ENCODE measurements at regions not wholly inside any gene's neighbourhood (a gene's known extent, or its start where the extent isn't known, plus 50 kb on each side); places are given as distances from the start of the nearest gene placed in this dataset.

DNA sequence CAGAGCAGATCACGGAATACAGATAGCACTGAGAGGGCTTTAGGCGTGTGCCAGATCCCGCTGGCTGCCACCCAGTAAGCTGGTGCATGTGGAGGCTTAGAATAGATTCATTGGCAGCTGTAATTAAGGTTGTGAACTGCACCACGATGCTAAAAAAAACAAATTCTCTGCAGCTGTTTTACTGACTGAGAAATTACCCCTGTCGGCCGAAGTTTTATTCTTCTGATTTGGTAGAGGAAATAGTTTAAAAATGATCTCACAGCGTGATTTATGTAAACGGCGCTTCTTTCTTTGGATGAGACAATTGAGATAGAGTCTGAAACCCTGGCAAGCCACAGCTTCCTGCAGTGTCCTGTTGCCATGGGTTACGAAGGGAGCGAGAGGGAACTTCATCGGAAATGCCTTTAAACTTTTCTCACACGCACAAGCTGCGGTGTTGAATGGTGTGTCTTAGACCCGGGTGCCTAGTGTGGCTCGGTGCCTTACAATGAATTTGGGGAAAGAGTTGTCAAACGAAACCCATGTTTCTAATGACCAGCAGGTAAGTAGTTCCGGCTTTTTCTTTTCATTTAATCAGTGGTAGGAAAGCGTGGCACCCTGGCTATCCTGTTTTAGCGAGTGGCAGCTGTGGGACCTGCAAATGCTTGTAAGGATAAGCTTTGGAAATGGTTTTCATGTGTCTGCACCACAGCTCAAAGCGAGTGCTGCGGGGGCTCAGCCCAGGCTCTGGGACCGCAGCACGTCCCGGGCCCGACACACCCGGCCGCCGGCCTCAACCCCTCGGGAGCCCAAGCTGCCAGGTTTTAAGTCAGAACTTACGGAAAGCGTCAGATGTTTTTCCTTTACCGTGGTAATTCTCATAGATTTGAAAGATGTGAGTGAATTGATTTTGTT is 71.7 kb upstream of the HGFAC start:
- DNase-seq (peak in 2 of 3 donors; percentile 19 to 62), ATAC-seq (ENCODE audit: low read depth in 2 of 2) (peak; percentile 22 to 47)
- peak overlapping the region; percentile 29 to 78 (median 46) for H3K4me3 Mint-ChIP-seq
- H3K36me3 ChIP-seq (ENCODE audit: control insufficient read depth, insufficient read depth, low read length): no peaks in the 10 kb centered on the region
- H3K27me3 ChIP-seq (ENCODE audit: control insufficient read depth, insufficient read depth, low read length): no peaks in the 10 kb centered on the region
- no peak overlapping the region for H3K27ac ChIP-seq (ENCODE audit: insufficient read depth, low read length, poor library complexity, severe bottlenecking)
- no peaks in the 10 kb centered on the region for H3K9me3 Mint-ChIP-seq
- H3K4me1 ChIP-seq (ENCODE audit: control insufficient read depth, insufficient read depth, low read length, poor library complexity, severe bottlenecking): peaks cover 20% of the 10 kb centered on the region
- H3K9me3 ChIP-seq (ENCODE audit: control insufficient read depth in 2 of 2, low read length in 2 of 2): no peaks in the 10 kb centered on the region
- no peaks in the 10 kb centered on the region for H3K36me3 Mint-ChIP-seq
- peaks cover 7% of the 10 kb centered on the region for H3K27me3 Mint-ChIP-seq
- H3K4me1 Mint-ChIP-seq: peaks cover 5 to 75% (median 16%) of the 10 kb centered on the region in 4 donors
- peak overlapping the region in 2 of 3 donors; percentile 41 to 79 for H3K27ac Mint-ChIP-seq
- H3K4me3 ChIP-seq (ENCODE audit: low read depth, low read length): peak overlapping the region; percentile 54

DNA sequence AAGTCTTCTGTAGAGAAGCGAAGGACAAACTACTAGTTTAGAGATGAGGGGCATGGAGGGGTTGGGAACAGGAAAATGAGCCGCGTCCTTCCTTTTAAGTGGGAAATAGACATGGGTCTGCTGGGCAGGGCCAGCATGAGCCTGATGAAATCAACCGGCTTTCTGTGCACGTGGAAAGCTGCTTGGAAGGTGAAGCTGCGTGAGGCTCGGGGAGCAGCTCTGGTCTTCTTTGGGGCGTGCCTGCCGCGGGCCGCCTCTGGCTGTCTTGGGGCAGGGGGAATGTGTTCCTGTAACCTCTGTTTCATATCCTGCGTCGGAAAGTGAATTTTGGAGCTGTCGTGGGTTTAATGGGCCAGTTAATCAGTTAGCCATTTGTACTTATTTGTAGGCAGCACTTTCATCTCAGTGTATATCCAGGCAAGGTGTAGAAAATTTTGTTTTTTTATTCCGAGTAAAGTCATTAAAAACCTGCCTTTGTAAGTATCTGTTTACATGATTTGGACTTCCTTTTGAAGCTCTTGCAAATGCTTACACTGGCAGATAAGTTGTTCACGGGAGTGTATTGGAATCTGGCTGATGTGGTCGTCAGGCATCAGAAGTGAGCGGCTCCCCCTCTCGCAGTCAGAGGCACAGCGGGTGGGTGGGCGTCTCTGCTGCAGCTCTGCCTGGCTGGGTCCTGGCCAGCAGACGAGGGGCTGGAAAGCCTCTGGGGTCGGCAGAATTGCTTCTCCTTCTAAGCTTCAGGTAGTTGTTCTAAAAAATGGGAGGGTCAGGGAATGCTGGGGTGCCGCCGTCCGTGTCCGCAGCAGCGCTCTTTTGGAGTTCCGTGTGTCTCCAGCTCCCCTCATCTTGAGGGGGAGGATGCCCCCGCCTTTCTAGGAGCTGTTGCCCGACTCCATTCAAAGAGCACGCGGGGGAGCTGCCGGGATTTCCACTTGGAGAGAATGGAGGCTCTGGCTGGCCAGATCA is 70.5 kb upstream of the HGFAC start:
- Histone ChIP-seq H3K4me3 (ENCODE audit: low read depth, low read length) (no peak overlapping the region), H3K36me3 (ENCODE audit: control insufficient read depth, insufficient read depth, low read length) (no peaks in the 10 kb centered on the region), H3K27ac (ENCODE audit: insufficient read depth, low read length, poor library complexity, severe bottlenecking) (no peak overlapping the region), H3K9me3 (ENCODE audit: control insufficient read depth in 2 of 2, low read length in 2 of 2) (no peaks in the 10 kb centered on the region), H3K4me1 (ENCODE audit: control insufficient read depth, insufficient read depth, low read length, poor library complexity, severe bottlenecking) (peaks cover 20% of the 10 kb centered on the region), H3K27me3 (ENCODE audit: control insufficient read depth, insufficient read depth, low read length) (no peaks in the 10 kb centered on the region)
- Mint-ChIP-seq H3K36me3 (no peaks in the 10 kb centered on the region), H3K9me3 (no peaks in the 10 kb centered on the region), H3K4me3 (no peak overlapping the region), H3K27ac (no peak overlapping the region), H3K27me3 (peaks cover 7% of the 10 kb centered on the region), H3K4me1 (peaks cover 5 to 67% (median 16%) of the 10 kb centered on the region in 4 donors)
- ATAC-seq (ENCODE audit: low read depth in 2 of 2): no peak
- DNase-seq: no peak

DNA sequence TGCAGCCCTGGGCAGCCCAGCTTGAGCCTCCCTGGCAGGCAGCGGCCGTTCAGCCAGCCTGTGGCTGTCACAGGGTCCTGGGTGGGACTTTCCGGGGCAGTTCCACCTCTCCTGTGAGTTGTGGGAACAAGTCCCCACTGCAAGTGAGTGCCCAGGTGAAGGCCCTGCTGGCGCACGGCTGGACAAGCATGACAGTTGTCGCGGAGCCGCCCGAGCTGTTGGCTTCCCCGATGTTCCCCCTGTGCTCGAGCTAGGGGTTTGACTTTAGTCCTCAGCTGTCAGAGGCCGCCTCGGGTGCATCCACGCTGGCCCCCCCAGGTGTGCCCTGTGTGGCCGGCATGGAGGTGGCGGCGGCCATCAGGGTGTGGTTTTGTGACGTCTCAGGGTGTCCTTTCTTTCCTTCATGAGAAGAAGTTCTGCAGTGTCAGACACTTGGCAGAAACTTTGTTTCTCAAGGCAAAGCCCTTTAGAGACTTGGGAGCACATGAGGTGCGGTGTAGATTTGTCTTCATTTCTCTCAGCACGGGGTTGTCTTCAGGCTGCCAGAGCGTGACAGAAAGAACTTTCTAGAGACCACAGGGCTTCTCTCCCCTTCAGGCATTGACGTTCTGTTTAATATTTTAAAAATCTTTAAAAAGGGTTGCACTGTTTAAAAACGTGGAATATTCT is 69.4 kb upstream of the HGFAC start:
- H3K4me3 ChIP-seq (ENCODE audit: low read depth, low read length): no peak overlapping the region
- H3K4me1 ChIP-seq (ENCODE audit: control insufficient read depth, insufficient read depth, low read length, poor library complexity, severe bottlenecking): peaks cover 20% of the 10 kb centered on the region
- DNase-seq (no peak), ATAC-seq (ENCODE audit: low read depth in 2 of 2) (no peak)
- Mint-ChIP-seq H3K36me3 (peaks cover under 1% of the 10 kb centered on the region), H3K27ac (peak overlapping the region in 2 of 3 donors; percentile 40 to 44), H3K4me1 (peaks cover 5 to 61% (median 16%) of the 10 kb centered on the region in 4 donors), H3K9me3 (no peaks in the 10 kb centered on the region), H3K4me3 (peak overlapping the region in 2 of 4 donors; percentile 32 to 48), H3K27me3 (peaks cover 7% of the 10 kb centered on the region)
- H3K36me3 ChIP-seq (ENCODE audit: control insufficient read depth, insufficient read depth, low read length): no peaks in the 10 kb centered on the region
- H3K27me3 ChIP-seq (ENCODE audit: control insufficient read depth, insufficient read depth, low read length): no peaks in the 10 kb centered on the region
- no peak overlapping the region for H3K27ac ChIP-seq (ENCODE audit: insufficient read depth, low read length, poor library complexity, severe bottlenecking)
- no peaks in the 10 kb centered on the region for H3K9me3 ChIP-seq (ENCODE audit: control insufficient read depth in 2 of 2, low read length in 2 of 2)

- Histone ChIP-seq H3K36me3 (ENCODE audit: control insufficient read depth, insufficient read depth, low read length) (no peaks in the 10 kb centered on the region), H3K9me3 (ENCODE audit: control insufficient read depth in 2 of 2, low read length in 2 of 2) (no peaks in the 10 kb centered on the region), H3K27me3 (ENCODE audit: control insufficient read depth, insufficient read depth, low read length) (no peaks in the 10 kb centered on the region), H3K4me3 (ENCODE audit: low read depth, low read length) (no peak overlapping the region), H3K27ac (ENCODE audit: insufficient read depth, low read length, poor library complexity, severe bottlenecking) (no peak overlapping the region), H3K4me1 (ENCODE audit: control insufficient read depth, insufficient read depth, low read length, poor library complexity, severe bottlenecking) (peaks cover 20% of the 10 kb centered on the region)
- Mint-ChIP-seq H3K4me3 (peak overlapping the region in 2 of 4 donors; percentile 32 to 48), H3K27ac (peak overlapping the region in 2 of 3 donors; percentile 40 to 44), H3K4me1 (peaks cover 5 to 55% (median 15%) of the 10 kb centered on the region in 4 donors), H3K36me3 (peaks cover 6% of the 10 kb centered on the region), H3K9me3 (peaks cover 0 to 2% (median 0%) of the 10 kb centered on the region in 7 donors), H3K27me3 (peaks cover 7% of the 10 kb centered on the region)
- ATAC-seq (ENCODE audit: low read depth in 2 of 2): peak; percentile 52 to 59
- DNase-seq: no peak
Measured at GRCh38 chr4:3372933-3373465, 68.8 kb upstream of the HGFAC start.

- H3K4me1 Mint-ChIP-seq: peaks cover 5 to 50% (median 14%) of the 10 kb centered on the region in 4 donors
- no peak overlapping the region for H3K4me3 Mint-ChIP-seq
- DNase-seq (no peak), ATAC-seq (ENCODE audit: low read depth in 2 of 2) (no peak)
- H3K36me3 ChIP-seq (ENCODE audit: control insufficient read depth, insufficient read depth, low read length): no peaks in the 10 kb centered on the region
- H3K36me3 Mint-ChIP-seq: peaks cover 11% of the 10 kb centered on the region
- no peak overlapping the region for H3K4me3 ChIP-seq (ENCODE audit: low read depth, low read length)
- H3K27me3 ChIP-seq (ENCODE audit: control insufficient read depth, insufficient read depth, low read length): no peaks in the 10 kb centered on the region
- H3K27ac Mint-ChIP-seq: no peak overlapping the region
- H3K9me3 Mint-ChIP-seq: peaks cover 0 to 4% (median 0%) of the 10 kb centered on the region in 7 donors
- no peak overlapping the region for H3K27ac ChIP-seq (ENCODE audit: insufficient read depth, low read length, poor library complexity, severe bottlenecking)
- H3K4me1 ChIP-seq (ENCODE audit: control insufficient read depth, insufficient read depth, low read length, poor library complexity, severe bottlenecking): peaks cover 20% of the 10 kb centered on the region
- no peaks in the 10 kb centered on the region for H3K9me3 ChIP-seq (ENCODE audit: control insufficient read depth in 2 of 2, low read length in 2 of 2)
- H3K27me3 Mint-ChIP-seq: peaks cover 7% of the 10 kb centered on the region
Measured at GRCh38 chr4:3373468-3373867, 68.3 kb upstream of the HGFAC start.

- no peaks in the 10 kb centered on the region for H3K9me3 ChIP-seq (ENCODE audit: control insufficient read depth in 2 of 2, low read length in 2 of 2)
- peaks cover 7% of the 10 kb centered on the region for H3K27me3 Mint-ChIP-seq
- no peaks in the 10 kb centered on the region for H3K27me3 ChIP-seq (ENCODE audit: control insufficient read depth, insufficient read depth, low read length)
- H3K4me1 Mint-ChIP-seq: peaks cover 5 to 44% (median 14%) of the 10 kb centered on the region in 4 donors
- H3K4me3 Mint-ChIP-seq: no peak overlapping the region
- H3K27ac Mint-ChIP-seq: no peak overlapping the region
- peaks cover 0 to 7% (median 4%) of the 10 kb centered on the region in 7 donors for H3K9me3 Mint-ChIP-seq
- H3K36me3 Mint-ChIP-seq: peaks cover 16% of the 10 kb centered on the region
- no peaks in the 10 kb centered on the region for H3K36me3 ChIP-seq (ENCODE audit: control insufficient read depth, insufficient read depth, low read length)
- DNase-seq (no peak), ATAC-seq (ENCODE audit: low read depth in 2 of 2) (no peak)
- H3K27ac ChIP-seq (ENCODE audit: insufficient read depth, low read length, poor library complexity, severe bottlenecking): no peak overlapping the region
- peaks cover 14% of the 10 kb centered on the region for H3K4me1 ChIP-seq (ENCODE audit: control insufficient read depth, insufficient read depth, low read length, poor library complexity, severe bottlenecking)
- H3K4me3 ChIP-seq (ENCODE audit: low read depth, low read length): no peak overlapping the region
Measured at GRCh38 chr4:3374011-3374645, 67.6 kb upstream of the HGFAC start.

Measured in CD4-positive, CD25-positive, alpha-beta regulatory T cell (primary cell).